ENCODE measurements at regions not wholly inside any gene's neighbourhood (a gene's known extent, or its start where the extent isn't known, plus 50 kb on each side); places are given as distances from the start of the nearest gene placed in this dataset.

DNA sequence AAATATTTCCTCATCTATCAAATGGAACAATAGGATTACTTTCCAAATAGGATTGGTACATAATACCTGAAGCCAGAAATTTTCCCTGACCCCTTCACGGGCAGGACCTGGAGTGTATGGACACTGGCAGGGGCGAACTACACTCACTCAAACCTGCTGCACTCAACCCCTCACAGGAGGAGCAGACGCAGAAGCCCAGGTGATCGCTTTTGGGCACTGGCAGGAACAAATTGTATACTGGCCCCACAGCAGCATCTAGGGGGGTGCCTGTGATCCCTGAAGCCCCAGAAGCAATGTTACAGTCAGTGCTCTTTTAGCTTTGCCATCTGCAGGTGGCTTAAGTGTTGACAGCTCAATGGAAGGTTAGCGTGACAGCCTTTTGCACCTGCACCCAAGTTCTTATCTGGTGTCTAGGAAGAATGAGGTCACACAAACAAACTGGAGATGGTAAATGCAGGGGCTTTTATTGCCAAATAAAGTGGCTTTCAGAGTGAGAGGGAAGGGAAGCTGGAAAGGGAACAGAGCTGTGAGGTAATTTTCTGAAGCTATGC is 199.2 kb upstream of the NEGR1 start:
- 68 to 86% (median 82%) methylated on average over 5 of the region's 5 CpGs for WGBS, 4 donors
- no peak for ATAC-seq

DNA sequence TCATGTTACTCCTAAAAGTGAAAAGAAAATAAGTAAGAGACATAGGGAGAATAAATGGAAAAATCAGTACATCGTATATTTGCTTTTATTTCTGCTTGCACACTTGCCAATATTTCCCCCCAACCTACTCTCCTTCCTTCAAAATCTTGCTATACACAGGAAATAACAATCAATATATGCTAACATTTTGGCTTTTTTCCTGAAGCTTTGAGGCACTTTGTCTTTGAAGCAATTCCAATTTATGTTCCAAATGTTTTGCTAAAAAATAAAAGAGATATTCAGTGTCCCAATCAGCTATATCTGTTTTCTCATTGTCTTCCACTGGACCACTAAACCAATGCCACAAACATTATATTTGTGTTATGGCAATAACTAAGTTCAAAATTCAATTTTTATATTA is 184.0 kb upstream of the NEGR1 start:
- no peak overlapping the region for H3K4me3 ChIP-seq
- intact Hi-C loops (cut with DNase I) = no loop called here
- ATAC-seq = no peak
- TF ChIP-seq, protein P1, sequence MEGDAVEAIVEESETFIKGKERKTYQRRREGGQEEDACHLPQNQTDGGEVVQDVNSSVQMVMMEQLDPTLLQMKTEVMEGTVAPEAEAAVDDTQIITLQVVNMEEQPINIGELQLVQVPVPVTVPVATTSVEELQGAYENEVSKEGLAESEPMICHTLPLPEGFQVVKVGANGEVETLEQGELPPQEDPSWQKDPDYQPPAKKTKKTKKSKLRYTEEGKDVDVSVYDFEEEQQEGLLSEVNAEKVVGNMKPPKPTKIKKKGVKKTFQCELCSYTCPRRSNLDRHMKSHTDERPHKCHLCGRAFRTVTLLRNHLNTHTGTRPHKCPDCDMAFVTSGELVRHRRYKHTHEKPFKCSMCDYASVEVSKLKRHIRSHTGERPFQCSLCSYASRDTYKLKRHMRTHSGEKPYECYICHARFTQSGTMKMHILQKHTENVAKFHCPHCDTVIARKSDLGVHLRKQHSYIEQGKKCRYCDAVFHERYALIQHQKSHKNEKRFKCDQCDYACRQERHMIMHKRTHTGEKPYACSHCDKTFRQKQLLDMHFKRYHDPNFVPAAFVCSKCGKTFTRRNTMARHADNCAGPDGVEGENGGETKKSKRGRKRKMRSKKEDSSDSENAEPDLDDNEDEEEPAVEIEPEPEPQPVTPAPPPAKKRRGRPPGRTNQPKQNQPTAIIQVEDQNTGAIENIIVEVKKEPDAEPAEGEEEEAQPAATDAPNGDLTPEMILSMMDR (IDR thresholded peaks at IDR 0.05) = no peak
- TF ChIP-seq POLR2A (IDR thresholded peaks at IDR 0.05) = no peak
- no peaks in the 10 kb centered on the region for H3K36me3 ChIP-seq
- no peak for DNase-seq
- H3K27ac ChIP-seq = no peak overlapping the region
- no peaks in the 10 kb centered on the region for H3K27me3 ChIP-seq
- 72 to 84% (median 79%) methylated on average over 1 of the region's 1 CpG for WGBS, 4 donors
- H3K9me3 ChIP-seq = peaks cover 0 to 5% (median 0%) of the 10 kb centered on the region in 12 donors
- no peaks in the 10 kb centered on the region for H3K4me1 ChIP-seq

More for the DNA sequence above, 199.2 kb upstream of the NEGR1 start:
- no peaks in the 10 kb centered on the region for H3K27me3 ChIP-seq
- TF ChIP-seq POLR2A (IDR thresholded peaks at IDR 0.05) = no peak
- TF ChIP-seq, protein P1 (IDR thresholded peaks at IDR 0.05) = no peak
- no peaks in the 10 kb centered on the region for H3K4me1 ChIP-seq
- H3K4me3 ChIP-seq = no peak overlapping the region
- H3K36me3 ChIP-seq = no peaks in the 10 kb centered on the region
- intact Hi-C loops (cut with DNase I) = no loop called here
- peaks cover 0 to 11% (median 0%) of the 10 kb centered on the region in 12 donors for H3K9me3 ChIP-seq
- no peak overlapping the region for H3K27ac ChIP-seq
- no peak for DNase-seq

DNA sequence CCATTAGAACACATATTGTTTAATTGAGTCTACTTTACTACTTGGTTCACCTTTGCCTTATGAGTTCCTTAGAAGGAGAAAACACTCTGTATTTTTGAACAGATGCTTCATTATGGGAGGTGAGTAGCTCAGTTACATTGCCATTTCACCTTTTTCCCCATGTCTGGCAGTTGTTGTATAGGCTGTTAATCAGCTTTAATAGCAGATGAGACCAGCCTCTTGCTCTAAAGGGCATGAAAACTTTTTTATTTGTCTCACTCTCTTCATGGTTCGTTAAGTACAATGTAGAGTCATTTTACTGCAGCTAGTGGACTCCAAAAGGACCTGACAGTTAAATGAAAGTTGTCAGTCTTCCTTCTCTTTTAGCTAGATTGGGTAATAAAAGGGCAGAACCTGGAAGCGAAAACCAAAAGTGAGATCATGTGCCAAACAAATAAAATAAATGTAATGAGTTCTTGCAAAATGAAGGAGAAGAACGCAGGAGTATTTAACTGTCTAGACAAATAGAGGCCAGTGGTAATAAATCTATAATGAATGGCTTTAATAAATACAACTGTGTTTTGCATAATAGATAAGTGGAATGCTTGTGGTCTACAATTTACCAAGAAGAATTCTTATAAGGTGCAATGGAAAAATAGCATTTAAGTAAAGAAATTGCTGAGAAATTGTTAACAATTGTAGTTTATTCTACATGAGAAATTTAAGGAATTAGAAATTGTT is 180.0 kb upstream of the NEGR1 start:
- intact Hi-C loops (cut with DNase I) = no loop called here
- DNase-seq (no peak), ATAC-seq (no peak)
- no peaks in the 10 kb centered on the region for H3K4me1 ChIP-seq
- H3K9me3 ChIP-seq = peaks cover 0 to 7% (median 0%) of the 10 kb centered on the region in 12 donors
- TF ChIP-seq, protein P1 (IDR thresholded peaks at IDR 0.05) = no peak
- TF ChIP-seq POLR2A (IDR thresholded peaks at IDR 0.05) = no peak
- H3K36me3 ChIP-seq = no peaks in the 10 kb centered on the region
- no peak overlapping the region for H3K27ac ChIP-seq
- WGBS, 4 donors = 84 to 85% (median 85%) methylated on average over 3 of the region's 3 CpGs
- no peak overlapping the region for H3K4me3 ChIP-seq
- no peaks in the 10 kb centered on the region for H3K27me3 ChIP-seq

DNA sequence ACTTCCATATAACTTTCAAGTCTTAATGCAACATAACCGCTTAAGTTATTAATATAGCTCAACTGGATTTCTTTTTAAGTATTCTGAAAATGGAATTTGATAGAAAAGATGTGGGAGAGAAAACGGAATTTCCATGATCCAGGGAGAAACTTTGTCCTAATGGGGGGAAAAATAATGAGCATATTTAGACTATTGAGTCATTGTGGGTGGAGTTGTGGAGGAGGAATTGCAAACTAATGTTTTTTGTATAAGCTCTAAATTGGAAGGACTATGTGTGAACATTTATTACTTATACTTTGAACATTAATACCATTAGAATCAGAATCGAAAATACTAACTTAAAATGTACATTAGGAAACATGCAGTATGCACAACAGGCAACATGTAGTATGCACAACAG is 159.9 kb upstream of the NEGR1 start:
- Histone ChIP-seq H3K9me3 (peaks cover 0 to 14% (median 0%) of the 10 kb centered on the region in 12 donors), H3K4me3 (no peak overlapping the region), H3K4me1 (no peaks in the 10 kb centered on the region), H3K27me3 (no peaks in the 10 kb centered on the region), H3K36me3 (no peaks in the 10 kb centered on the region), H3K27ac (no peak overlapping the region)
- 56 to 72% (median 66%) methylated on average over 3 of the region's 3 CpGs for WGBS, 4 donors
- intact Hi-C loops (cut with DNase I) = no loop called here
- DNase-seq (no peak), ATAC-seq (no peak)
- TF ChIP-seq, protein P1 (IDR thresholded peaks at IDR 0.05) = no peak
- no peak for TF ChIP-seq POLR2A (IDR thresholded peaks at IDR 0.05)

Measured in heart left ventricle (tissue), 16 donors.